ENCODE measurements at regions not wholly inside any gene's neighbourhood (a gene's known extent, or its start where the extent isn't known, plus 50 kb on each side); places are given as distances from the start of the nearest gene placed in this dataset.
A peak's percentile ranks its signal among the peaks of the same experiment; 100 is the strongest.

DNA sequence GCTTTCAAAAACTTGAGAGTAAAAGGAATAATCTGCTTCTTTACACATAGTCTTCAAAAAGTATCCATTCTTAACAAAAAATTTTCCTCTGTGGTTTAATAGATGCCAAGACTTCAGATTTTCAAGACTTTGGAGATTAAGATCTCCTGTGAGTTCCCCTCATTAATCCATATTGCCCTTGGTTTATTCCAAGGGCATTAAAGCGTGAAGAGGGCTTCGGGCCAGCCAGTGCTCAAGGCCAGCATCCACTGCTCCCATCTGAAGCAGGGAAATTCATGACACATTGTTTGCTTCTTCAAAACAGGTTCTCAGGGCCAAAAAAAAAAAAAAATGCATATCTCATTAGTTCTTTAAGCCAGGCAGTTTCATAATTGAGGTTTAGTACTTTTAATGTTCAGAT, 137.3 kb upstream of the RHOBTB1 start:
- no peak for FAIRE-seq
- DNase-seq (ENCODE audit: low read depth) = no peak
- H3K27me3 ChIP-seq (ENCODE audit: control insufficient read depth, insufficient read depth, low read length) = no peaks in the 10 kb centered on the region
- no peak overlapping the region for H3K4me3 ChIP-seq (ENCODE audit: low read depth, low read length)
- no peaks in the 10 kb centered on the region for H3K36me3 ChIP-seq (ENCODE audit: control insufficient read depth, insufficient read depth, low read length)
- TF ChIP-seq, protein P1, sequence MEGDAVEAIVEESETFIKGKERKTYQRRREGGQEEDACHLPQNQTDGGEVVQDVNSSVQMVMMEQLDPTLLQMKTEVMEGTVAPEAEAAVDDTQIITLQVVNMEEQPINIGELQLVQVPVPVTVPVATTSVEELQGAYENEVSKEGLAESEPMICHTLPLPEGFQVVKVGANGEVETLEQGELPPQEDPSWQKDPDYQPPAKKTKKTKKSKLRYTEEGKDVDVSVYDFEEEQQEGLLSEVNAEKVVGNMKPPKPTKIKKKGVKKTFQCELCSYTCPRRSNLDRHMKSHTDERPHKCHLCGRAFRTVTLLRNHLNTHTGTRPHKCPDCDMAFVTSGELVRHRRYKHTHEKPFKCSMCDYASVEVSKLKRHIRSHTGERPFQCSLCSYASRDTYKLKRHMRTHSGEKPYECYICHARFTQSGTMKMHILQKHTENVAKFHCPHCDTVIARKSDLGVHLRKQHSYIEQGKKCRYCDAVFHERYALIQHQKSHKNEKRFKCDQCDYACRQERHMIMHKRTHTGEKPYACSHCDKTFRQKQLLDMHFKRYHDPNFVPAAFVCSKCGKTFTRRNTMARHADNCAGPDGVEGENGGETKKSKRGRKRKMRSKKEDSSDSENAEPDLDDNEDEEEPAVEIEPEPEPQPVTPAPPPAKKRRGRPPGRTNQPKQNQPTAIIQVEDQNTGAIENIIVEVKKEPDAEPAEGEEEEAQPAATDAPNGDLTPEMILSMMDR (IDR thresholded peaks at IDR 0.05; ENCODE audit: insufficient read depth, low read length, severe bottlenecking) = no peak

DNA sequence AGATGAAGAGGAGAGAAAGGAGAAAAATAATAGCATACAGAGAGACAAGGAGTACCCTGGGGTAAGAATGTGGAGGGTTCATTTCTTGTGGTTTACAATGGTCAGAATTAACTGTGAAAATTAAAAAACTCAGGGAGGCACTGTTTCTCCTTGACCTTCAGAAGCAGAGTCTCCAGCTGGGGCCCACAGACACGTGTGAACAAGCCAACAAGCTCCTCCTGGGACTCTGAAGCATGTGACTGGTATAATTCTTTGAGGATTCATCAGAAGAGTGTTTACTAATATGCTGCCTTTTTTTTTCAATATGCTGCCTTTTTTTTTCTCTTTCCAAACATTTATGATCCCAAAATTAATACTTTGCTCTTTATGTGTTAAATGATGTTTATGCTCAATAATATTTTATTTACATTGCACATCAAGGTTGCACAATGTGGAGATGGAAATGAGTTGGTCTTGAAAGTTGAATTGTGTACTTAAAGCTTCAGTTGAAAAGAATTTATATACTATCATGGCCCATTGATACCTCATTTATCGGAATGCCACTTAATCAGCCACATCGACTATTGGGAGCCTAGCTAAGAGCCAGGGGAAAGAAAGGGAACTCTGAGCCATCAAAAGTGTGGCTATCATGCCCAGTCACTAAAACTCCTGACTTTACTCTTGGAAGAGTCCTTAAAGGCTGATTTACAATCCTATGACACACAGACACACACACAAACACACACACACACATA, 134.7 kb upstream of the RHOBTB1 start:
- no peak for FAIRE-seq
- DNase-seq (ENCODE audit: low read depth) = peak; percentile 29
- TF ChIP-seq, protein P1 (IDR thresholded peaks at IDR 0.05; ENCODE audit: insufficient read depth, low read length, severe bottlenecking) = no peak

DNA sequence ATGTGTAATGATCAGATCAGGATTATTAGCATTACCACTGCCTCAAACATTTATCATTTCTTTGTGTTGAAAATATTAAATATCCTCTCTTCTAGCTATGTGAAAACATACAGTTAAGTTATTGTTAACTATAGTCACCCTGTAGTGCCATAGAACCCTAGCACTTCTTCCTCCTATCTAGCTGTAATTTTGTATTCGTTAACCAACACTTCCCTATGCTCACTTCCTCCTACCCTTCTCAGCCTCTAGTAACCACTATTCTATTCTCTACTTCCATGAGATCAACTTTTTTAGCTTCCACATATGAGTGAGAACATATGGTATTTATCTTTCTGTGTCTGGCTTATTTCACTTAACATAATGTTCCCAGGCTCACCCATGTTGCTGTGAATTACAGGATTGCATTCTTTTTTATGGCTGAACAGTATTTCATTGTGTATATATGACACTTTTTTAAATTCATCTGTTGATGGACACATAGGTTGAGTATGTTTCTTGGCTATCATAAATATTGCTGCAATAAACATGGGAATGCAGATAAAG, 132.7 kb upstream of the RHOBTB1 start:
- Histone ChIP-seq H3K27me3 (ENCODE audit: control insufficient read depth, insufficient read depth, low read length) (no peaks in the 10 kb centered on the region), H3K36me3 (ENCODE audit: control insufficient read depth, insufficient read depth, low read length) (no peaks in the 10 kb centered on the region), H3K4me3 (ENCODE audit: low read depth, low read length) (no peak overlapping the region)
- DNase-seq (ENCODE audit: low read depth) (no peak), FAIRE-seq (no peak)
- TF ChIP-seq, protein P1 (IDR thresholded peaks at IDR 0.05; ENCODE audit: insufficient read depth, low read length, severe bottlenecking) = no peak

More for the DNA sequence above, 134.7 kb upstream of the RHOBTB1 start:
- H3K4me3 ChIP-seq (ENCODE audit: low read depth, low read length) = no peak overlapping the region
- H3K27me3 ChIP-seq (ENCODE audit: control insufficient read depth, insufficient read depth, low read length) = no peaks in the 10 kb centered on the region
- no peaks in the 10 kb centered on the region for H3K36me3 ChIP-seq (ENCODE audit: control insufficient read depth, insufficient read depth, low read length)

DNA sequence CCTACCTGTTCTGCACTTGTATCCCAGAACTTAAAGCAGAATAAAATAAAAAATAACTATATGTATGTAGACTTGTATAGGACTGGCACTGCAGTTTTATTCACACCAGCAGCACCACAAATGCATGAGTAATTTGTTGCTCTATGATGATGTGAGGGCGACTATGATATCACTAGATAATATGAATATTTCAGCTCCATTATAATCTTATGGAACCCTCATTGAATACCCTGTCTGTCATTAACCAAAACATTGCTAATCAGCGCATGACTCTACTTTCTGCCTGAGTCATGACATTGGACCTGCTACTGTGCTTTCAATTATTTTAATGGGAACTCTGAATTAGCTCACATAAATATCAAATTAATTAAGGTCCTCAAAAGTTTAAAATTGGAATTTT, 129.4 kb upstream of the RHOBTB1 start:
- H3K36me3 ChIP-seq (ENCODE audit: control insufficient read depth, insufficient read depth, low read length) = no peaks in the 10 kb centered on the region
- DNase-seq (ENCODE audit: low read depth) (peak; percentile 19), FAIRE-seq (no peak)
- TF ChIP-seq, protein P1 (IDR thresholded peaks at IDR 0.05; ENCODE audit: insufficient read depth, low read length, severe bottlenecking) = no peak
- no peak overlapping the region for H3K4me3 ChIP-seq (ENCODE audit: low read depth, low read length)
- H3K27me3 ChIP-seq (ENCODE audit: control insufficient read depth, insufficient read depth, low read length) = no peaks in the 10 kb centered on the region

DNA sequence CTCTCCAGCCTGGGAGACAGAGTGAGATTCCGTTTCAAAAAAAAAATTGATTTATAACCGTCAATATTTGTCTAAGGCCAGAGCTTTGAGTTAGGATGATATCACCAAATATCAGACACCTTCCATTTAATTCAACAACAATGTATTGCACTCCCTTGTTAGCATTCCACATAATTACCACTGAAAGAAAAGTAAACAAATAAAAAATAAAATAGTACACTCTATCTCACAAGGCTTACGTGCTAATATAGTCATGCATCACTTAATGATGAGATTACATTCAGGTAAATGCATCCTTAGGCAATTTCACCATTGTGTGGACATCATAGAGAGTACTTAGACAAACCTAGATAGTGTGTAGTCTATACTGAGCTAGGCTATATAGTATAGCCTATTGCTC, 127.6 kb upstream of the RHOBTB1 start:
- no peaks in the 10 kb centered on the region for H3K27me3 ChIP-seq (ENCODE audit: control insufficient read depth, insufficient read depth, low read length)
- DNase-seq (ENCODE audit: low read depth) (no peak), FAIRE-seq (no peak)
- H3K36me3 ChIP-seq (ENCODE audit: control insufficient read depth, insufficient read depth, low read length) = no peaks in the 10 kb centered on the region
- no peak overlapping the region for H3K4me3 ChIP-seq (ENCODE audit: low read depth, low read length)
- TF ChIP-seq, protein P1 (IDR thresholded peaks at IDR 0.05; ENCODE audit: insufficient read depth, low read length, severe bottlenecking) = no peak

Data from bronchial epithelial cell (primary cell).